ENCODE measurements at regions not wholly inside any gene's neighbourhood (a gene's known extent, or its start where the extent isn't known, plus 50 kb on each side); places are given as distances from the start of the nearest gene placed in this dataset.

DNA sequence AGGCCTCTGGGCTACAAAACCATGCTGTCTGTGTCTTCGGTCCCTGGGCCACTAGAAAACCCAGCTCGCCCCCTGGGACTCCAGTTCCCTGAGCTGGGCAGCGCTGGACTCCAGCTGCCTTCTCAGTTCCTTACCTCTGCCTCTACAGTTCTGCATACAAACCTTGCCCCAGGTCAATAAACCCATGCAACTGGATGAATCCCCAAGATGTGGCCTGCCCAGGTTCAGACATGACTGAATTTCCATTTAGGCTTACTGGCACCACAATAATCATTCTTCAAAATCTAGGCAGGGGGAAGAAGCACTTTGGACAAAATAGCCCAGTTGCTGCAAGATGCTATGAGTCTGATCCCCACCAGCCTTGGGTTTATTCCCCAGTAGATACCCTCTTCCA lies 159.5 kb downstream of the RRAGC start:
- TF ChIP-seq, protein P1, sequence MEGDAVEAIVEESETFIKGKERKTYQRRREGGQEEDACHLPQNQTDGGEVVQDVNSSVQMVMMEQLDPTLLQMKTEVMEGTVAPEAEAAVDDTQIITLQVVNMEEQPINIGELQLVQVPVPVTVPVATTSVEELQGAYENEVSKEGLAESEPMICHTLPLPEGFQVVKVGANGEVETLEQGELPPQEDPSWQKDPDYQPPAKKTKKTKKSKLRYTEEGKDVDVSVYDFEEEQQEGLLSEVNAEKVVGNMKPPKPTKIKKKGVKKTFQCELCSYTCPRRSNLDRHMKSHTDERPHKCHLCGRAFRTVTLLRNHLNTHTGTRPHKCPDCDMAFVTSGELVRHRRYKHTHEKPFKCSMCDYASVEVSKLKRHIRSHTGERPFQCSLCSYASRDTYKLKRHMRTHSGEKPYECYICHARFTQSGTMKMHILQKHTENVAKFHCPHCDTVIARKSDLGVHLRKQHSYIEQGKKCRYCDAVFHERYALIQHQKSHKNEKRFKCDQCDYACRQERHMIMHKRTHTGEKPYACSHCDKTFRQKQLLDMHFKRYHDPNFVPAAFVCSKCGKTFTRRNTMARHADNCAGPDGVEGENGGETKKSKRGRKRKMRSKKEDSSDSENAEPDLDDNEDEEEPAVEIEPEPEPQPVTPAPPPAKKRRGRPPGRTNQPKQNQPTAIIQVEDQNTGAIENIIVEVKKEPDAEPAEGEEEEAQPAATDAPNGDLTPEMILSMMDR (IDR thresholded peaks at IDR 0.05; ENCODE audit: low read depth, low read length, missing input control) = no peak
- TF ChIP-seq RXRA (IDR thresholded peaks at IDR 0.05) = no peak

All from liver (tissue), 3 donors.